ENCODE measurements at regions not wholly inside any gene's neighbourhood (a gene's known extent, or its start where the extent isn't known, plus 50 kb on each side); places are given as distances from the start of the nearest gene placed in this dataset.

DNA sequence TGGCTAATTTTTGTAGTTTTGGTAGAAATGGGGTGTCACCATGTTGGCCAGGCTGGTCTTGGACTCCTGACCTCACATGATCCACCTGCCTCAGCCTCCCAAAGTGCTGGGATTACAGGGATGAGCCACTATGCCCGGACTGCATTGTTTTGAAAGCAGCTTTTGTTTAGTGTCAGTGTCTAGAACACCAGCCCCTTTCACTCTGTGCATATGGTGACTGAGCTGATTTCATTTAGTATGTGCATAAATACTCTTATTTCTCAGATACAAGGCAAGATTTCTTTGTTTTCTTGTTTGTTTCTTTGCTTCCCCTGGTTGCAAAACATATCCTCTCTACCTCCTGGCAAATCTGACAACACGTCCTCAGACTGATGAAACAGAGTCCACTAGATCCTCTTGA lies 152.8 kb upstream of the CHD6 start:
- FAIRE-seq = no peak
- TF ChIP-seq POU2F2 (IDR thresholded peaks at IDR 0.05; ENCODE audit: low read depth, low read length) = no peak
- no peak for TF ChIP-seq POLR2AphosphoS5 (IDR thresholded peaks at IDR 0.05; ENCODE audit: low read depth, low read length)
- TF ChIP-seq POLR2A (IDR thresholded peaks at IDR 0.05; ENCODE audit: low read depth, low read length) = no peak
- TF ChIP-seq TAF1 (IDR thresholded peaks at IDR 0.05; ENCODE audit: low read depth, low read length) = no peak
- TF ChIP-seq PAX5 (IDR thresholded peaks at IDR 0.05; ENCODE audit: insufficient read depth, low read length, severe bottlenecking) = no peak
- no peak for TF ChIP-seq SPI1 (IDR thresholded peaks at IDR 0.05; ENCODE audit: low read depth, low read length)

DNA sequence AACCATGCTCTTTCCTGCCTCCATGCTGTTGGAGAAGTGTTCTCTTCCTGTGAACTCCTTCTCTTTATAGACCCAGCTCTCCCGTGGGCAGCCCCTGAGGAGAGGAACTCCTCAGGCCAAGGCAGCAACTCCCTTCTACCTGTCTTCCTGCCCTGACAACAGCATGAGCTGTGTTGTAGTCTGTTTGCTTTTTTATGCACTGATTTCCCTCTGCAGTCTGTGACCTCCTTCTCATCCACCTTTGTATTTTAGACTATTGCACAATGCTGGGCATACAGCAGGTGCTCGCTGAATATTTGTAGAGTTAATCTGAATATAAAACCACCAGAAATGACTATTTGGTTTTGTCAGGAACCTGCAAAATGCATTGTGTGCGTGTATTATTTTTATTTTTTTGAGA lies 152.2 kb upstream of the CHD6 start:
- TF ChIP-seq POLR2A (IDR thresholded peaks at IDR 0.05; ENCODE audit: low read depth, low read length) = no peak
- FAIRE-seq (no peak), DNase-seq (ENCODE audit: insufficient read length, low spot score) (no peak)

More for the DNA sequence above, 152.8 kb upstream of the CHD6 start:
- DNase-seq (ENCODE audit: insufficient read length, low spot score) = no peak

DNA sequence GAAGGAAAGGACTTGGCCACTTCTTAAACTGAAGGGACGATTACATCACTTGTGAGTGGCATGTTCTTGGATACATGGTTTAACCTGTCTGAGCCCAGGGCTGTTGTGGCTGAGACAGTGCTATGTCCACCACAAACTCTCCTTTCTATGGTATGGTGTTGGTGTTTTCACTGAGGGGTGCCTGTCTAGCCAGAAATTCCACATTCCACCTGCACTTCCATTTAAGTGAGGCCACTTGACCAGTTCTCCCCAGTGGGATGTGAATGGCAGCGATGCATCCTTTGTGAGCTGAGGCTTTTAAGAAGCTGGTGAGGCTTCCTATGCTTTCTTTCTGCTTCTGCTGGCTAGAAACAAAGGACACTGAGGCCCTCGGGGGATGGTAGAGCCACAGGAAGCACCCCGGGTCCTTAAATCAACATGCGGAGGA lies 151.4 kb upstream of the CHD6 start:
- no peak for TF ChIP-seq TAF1 (IDR thresholded peaks at IDR 0.05; ENCODE audit: low read depth, low read length)
- no peak for TF ChIP-seq PAX5 (IDR thresholded peaks at IDR 0.05; ENCODE audit: insufficient read depth, low read length, severe bottlenecking)
- no peak for TF ChIP-seq POU2F2 (IDR thresholded peaks at IDR 0.05; ENCODE audit: low read depth, low read length)
- TF ChIP-seq SPI1 (IDR thresholded peaks at IDR 0.05; ENCODE audit: low read depth, low read length) = no peak
- TF ChIP-seq POLR2AphosphoS5 (IDR thresholded peaks at IDR 0.05; ENCODE audit: low read depth, low read length) = no peak
- TF ChIP-seq POLR2A (IDR thresholded peaks at IDR 0.05; ENCODE audit: low read depth, low read length) = no peak
- DNase-seq (ENCODE audit: insufficient read length, low spot score) = no peak
- FAIRE-seq = no peak

DNA sequence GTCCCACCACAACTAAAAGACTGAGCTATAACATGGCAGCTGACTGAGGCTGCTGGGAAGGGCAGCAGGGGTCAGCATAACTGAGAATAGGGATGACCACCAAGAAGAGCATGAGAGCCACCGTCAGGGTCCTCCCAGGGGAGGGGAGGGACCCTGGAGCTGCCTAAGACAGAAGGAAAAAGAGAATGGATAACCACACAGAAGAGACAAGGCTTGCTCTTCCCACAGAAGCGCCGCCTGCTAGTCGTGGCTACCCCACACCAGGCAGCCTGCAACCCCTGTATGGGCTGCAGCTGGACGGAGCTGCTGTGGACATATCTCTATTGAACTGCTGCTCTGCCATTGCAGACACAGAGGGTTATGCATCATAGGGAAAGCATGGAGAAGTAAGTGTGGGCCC lies 132.0 kb upstream of the CHD6 start:
- no peak for DNase-seq (ENCODE audit: insufficient read length, low spot score)
- no peak for FAIRE-seq
- no peak for TF ChIP-seq POLR2AphosphoS5 (IDR thresholded peaks at IDR 0.05; ENCODE audit: low read depth, low read length)
- TF ChIP-seq POLR2A (IDR thresholded peaks at IDR 0.05; ENCODE audit: low read depth, low read length) = no peak
- TF ChIP-seq PAX5 (IDR thresholded peaks at IDR 0.05; ENCODE audit: insufficient read depth, low read length, severe bottlenecking) = no peak
- no peak for TF ChIP-seq POU2F2 (IDR thresholded peaks at IDR 0.05; ENCODE audit: low read depth, low read length)
- TF ChIP-seq TAF1 (IDR thresholded peaks at IDR 0.05; ENCODE audit: low read depth, low read length) = no peak
- no peak for TF ChIP-seq SPI1 (IDR thresholded peaks at IDR 0.05; ENCODE audit: low read depth, low read length)

DNA sequence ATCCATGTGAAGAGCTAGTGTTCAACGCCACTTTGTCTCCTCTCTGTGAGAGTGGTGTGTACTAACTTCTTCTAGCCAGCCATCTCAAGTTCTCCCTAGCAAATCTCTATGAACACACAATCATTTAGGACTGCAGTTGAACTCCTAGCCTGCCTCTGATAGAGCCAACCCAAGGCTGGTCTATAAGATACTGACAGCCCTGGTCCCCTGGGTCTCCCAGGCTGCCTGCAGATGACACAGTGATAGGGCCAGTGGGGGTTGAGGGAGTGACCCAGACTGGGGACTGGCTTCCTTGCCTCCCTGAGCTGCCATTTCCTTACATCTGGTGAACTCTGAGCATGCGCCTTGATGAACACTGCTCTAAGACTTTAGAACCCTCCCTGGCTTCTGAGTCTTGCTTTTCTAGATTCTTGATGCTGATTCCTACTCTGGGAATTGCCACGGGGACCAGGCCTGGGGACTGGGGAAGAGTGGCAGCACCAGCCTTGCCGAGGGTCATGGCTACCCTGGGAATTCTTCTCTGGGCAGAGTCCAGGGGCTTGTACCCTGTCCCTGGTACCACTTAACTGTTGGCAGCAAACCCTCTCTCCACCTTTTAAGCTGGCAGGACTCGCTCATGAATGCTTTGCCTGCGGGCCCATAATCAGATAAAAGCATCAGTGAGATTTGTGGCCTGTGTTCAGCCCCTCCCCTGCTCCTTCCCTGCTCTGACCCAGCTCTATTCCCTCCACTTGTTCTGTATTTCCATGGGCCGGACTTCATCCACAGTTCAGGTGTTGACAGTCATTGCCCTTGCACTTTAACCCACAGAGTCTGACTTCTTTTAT lies 130.8 kb upstream of the CHD6 start:
- FAIRE-seq = no peak
- no peak for DNase-seq (ENCODE audit: insufficient read length, low spot score)
- TF ChIP-seq PAX5 (IDR thresholded peaks at IDR 0.05; ENCODE audit: insufficient read depth, low read length, severe bottlenecking) (no peak), SPI1 (IDR thresholded peaks at IDR 0.05; ENCODE audit: low read depth, low read length) (no peak), POLR2AphosphoS5 (IDR thresholded peaks at IDR 0.05; ENCODE audit: low read depth, low read length) (no peak), TAF1 (IDR thresholded peaks at IDR 0.05; ENCODE audit: low read depth, low read length) (no peak), POU2F2 (IDR thresholded peaks at IDR 0.05; ENCODE audit: low read depth, low read length) (no peak), POLR2A (IDR thresholded peaks at IDR 0.05; ENCODE audit: low read depth, low read length) (no peak)

DNA sequence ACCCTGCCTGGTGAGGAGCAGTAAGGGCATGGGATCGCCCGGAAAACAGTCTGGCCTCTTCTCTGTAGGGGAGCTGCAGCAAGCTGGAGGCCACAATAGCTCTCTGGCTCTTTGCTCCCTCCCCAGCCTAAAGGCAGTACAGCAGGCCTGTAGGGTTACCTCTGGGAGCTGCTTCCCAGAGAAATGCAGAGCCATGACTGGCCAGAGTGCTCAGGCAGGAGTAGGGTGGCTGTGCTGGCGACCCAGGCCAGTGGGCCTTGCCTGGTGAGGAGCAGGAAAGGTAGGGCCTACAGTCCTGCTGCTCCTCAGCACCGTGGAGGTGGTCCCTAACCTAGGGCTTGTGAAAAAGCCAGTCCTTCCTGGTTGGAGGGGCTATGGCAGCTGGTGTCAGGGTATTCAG lies 129.9 kb upstream of the CHD6 start:
- DNase-seq (ENCODE audit: insufficient read length, low spot score) (no peak), FAIRE-seq (no peak)
- no peak for TF ChIP-seq POLR2A (IDR thresholded peaks at IDR 0.05; ENCODE audit: low read depth, low read length)

DNA sequence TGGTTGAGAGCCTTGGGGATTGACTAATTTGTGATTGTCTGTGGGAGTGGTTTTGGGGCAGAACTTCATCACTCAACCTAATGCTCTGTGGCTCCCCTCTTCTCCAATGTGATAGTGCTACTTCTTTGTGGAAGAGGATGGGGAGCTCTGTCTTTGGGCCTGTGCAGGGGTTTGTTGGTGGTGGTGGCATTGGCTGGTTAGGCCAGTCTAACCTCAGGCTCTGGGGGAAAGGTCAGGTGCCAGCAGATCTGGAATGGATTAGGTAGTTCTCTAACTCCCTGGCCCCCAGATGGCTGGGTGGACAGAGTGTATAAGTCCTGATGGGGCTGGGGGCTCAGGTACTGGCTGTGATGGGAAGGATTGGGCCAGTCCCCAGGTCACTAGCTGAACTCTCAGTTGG lies 129.0 kb upstream of the CHD6 start:
- no peak for DNase-seq (ENCODE audit: insufficient read length, low spot score)
- TF ChIP-seq POU2F2 (IDR thresholded peaks at IDR 0.05; ENCODE audit: low read depth, low read length) (no peak), POLR2A (IDR thresholded peaks at IDR 0.05; ENCODE audit: low read depth, low read length) (no peak), TAF1 (IDR thresholded peaks at IDR 0.05; ENCODE audit: low read depth, low read length) (no peak), PAX5 (IDR thresholded peaks at IDR 0.05; ENCODE audit: insufficient read depth, low read length, severe bottlenecking) (no peak), SPI1 (IDR thresholded peaks at IDR 0.05; ENCODE audit: low read depth, low read length) (no peak), POLR2AphosphoS5 (IDR thresholded peaks at IDR 0.05; ENCODE audit: low read depth, low read length) (no peak)

DNA sequence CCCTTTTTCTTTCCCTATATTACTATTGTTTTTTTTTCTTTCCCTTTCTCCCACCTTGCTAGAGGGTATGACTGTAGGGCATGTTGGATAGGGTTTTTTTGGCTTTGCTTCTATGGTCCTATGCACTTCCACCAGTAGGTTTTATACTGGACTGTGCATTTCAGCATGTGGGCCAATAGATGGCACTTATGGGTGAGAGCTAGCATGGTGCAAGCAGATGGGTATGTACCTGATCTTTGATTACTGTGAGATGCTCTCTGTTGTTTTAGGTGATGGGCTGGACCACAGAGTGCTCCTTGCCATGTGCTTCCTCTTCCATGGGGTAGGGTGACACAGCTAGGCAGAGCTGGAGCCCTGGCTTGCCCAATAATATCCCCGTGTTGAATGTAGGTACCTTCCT lies 128.5 kb upstream of the CHD6 start:
- no peak for TF ChIP-seq TAF1 (IDR thresholded peaks at IDR 0.05; ENCODE audit: low read depth, low read length)
- TF ChIP-seq POLR2A (IDR thresholded peaks at IDR 0.05; ENCODE audit: low read depth, low read length) = no peak
- no peak for TF ChIP-seq SPI1 (IDR thresholded peaks at IDR 0.05; ENCODE audit: low read depth, low read length)
- FAIRE-seq = no peak
- no peak for DNase-seq (ENCODE audit: insufficient read length, low spot score)

More for the DNA sequence above, 129.0 kb upstream of the CHD6 start:
- no peak for FAIRE-seq

DNA sequence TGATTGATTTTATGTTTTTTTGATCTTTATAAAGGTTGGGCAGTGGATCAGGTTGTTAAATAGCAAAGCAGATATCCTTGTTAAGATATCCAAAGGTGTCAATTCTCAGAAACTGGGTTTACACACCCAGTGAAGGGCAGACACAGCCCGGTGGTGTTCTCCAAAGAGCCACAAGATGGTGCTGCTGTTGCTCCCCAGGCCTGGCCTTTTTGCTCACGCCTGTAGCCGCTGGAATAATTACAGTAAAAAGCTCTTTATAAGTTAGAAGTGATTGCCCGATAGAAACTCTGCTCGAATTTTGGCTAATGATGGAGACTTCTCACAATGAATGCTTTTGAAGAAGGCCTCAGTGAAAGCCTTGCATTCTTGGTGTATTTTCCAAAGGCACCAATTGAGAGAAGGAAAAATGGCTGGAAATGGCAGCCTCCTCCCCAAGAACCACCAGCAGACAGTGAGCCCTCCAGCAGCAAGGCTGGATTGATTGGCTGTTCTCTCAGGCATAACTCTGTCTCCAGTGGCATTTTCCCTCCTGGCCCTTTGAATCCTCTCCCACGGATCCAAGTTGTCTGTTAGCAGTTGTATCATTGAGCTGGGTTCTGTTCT lies 120.5 kb upstream of the CHD6 start:
- TF ChIP-seq SPI1 (IDR thresholded peaks at IDR 0.05; ENCODE audit: low read depth, low read length) (no peak), POLR2A (IDR thresholded peaks at IDR 0.05; ENCODE audit: low read depth, low read length) (no peak), TAF1 (IDR thresholded peaks at IDR 0.05; ENCODE audit: low read depth, low read length) (no peak)
- peak; percentile 51 for FAIRE-seq
- no peak for DNase-seq (ENCODE audit: insufficient read length, low spot score)

DNA sequence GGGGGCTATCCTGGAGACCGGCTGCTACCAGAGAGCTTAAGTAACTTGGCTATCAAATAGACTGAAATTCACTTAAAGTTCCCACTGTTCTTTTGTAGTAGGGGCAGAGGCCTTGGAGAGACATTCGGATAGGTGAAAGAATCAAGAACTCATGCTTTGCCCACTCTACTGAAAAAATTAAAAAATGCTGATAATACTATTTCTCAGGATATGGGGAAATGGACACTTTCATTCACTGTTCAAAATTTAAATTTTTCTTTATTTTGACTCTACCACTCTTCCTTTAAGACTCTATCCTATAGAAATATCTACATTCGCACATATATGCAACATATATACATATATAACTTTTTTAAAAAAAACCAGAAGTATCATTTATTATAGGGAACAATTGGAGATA lies 117.8 kb upstream of the CHD6 start:
- DNase-seq (ENCODE audit: insufficient read length, low spot score) = no peak
- FAIRE-seq = no peak
- no peak for TF ChIP-seq POLR2AphosphoS5 (IDR thresholded peaks at IDR 0.05; ENCODE audit: low read depth, low read length)
- no peak for TF ChIP-seq TAF1 (IDR thresholded peaks at IDR 0.05; ENCODE audit: low read depth, low read length)
- no peak for TF ChIP-seq POU2F2 (IDR thresholded peaks at IDR 0.05; ENCODE audit: low read depth, low read length)
- TF ChIP-seq PAX5 (IDR thresholded peaks at IDR 0.05; ENCODE audit: insufficient read depth, low read length, severe bottlenecking) = no peak
- no peak for TF ChIP-seq POLR2A (IDR thresholded peaks at IDR 0.05; ENCODE audit: low read depth, low read length)
- TF ChIP-seq SPI1 (IDR thresholded peaks at IDR 0.05; ENCODE audit: low read depth, low read length) = no peak

Data from GM12891 (cell line).